ENCODE measurements at regions not wholly inside any gene's neighbourhood (a gene's known extent, or its start where the extent isn't known, plus 50 kb on each side); places are given as distances from the start of the nearest gene placed in this dataset.
"Not testable (repeated sequence)": the region's sequence is repeated elsewhere in the genome, so short reads cannot be mapped to it uniquely, and the experiment has no call there.

DNA sequence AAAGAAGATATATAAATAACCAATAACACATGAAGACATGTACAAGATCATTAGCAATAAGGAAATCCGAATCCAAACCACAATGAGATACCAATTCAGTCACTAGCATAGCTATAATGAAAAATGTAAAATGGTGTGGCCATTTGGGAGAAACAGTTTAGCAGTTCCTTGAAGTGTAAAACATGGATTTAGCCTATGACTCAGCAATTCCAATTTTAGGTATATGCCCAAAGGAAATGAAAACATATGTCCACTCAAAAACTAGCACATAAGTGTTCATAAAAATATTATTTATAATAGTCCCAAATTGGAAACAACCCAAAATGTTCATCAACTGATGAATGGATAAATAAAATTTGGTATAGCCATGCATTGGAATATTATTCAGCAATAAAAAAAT, 165.5 kb upstream of the CRIM1 start:
- Mint-ChIP-seq H3K27me3 (ENCODE audit: unreplicated experiment) (peaks cover 2% of the 10 kb centered on the region), H3K4me3 (ENCODE audit: unreplicated experiment) (no peak overlapping the region)
- no peak for TF ChIP-seq CTCF (IDR thresholded peaks at IDR 0.05; ENCODE audit: unreplicated experiment)

GRCh38 chr2:36185624-36186023, 170.0 kb upstream of the CRIM1 start:
- no peaks in the 10 kb centered on the region for H3K4me1 Mint-ChIP-seq (ENCODE audit: unreplicated experiment)
- no peak overlapping the region for H3K27ac Mint-ChIP-seq (ENCODE audit: unreplicated experiment)
- no peak overlapping the region for H3K4me3 Mint-ChIP-seq (ENCODE audit: unreplicated experiment)
- no peak for DNase-seq (ENCODE audit: low spot score)
- H3K9me3 Mint-ChIP-seq (ENCODE audit: unreplicated experiment): no peaks in the 10 kb centered on the region
- no peaks in the 10 kb centered on the region for H3K36me3 Mint-ChIP-seq (ENCODE audit: low read depth, unreplicated experiment)
- no peaks in the 10 kb centered on the region for H3K27me3 Mint-ChIP-seq (ENCODE audit: unreplicated experiment)
- TF ChIP-seq CTCF (IDR thresholded peaks at IDR 0.05; ENCODE audit: unreplicated experiment): no peak

More for the DNA sequence above, 165.5 kb upstream of the CRIM1 start:
- no peak for DNase-seq (ENCODE audit: low spot score)
- Mint-ChIP-seq H3K9me3 (ENCODE audit: unreplicated experiment) (no peaks in the 10 kb centered on the region), H3K4me1 (ENCODE audit: unreplicated experiment) (no peaks in the 10 kb centered on the region), H3K27ac (ENCODE audit: unreplicated experiment) (no peak overlapping the region), H3K36me3 (ENCODE audit: low read depth, unreplicated experiment) (no peaks in the 10 kb centered on the region)

- no peak for DNase-seq (ENCODE audit: low spot score)
- no peaks in the 10 kb centered on the region for H3K36me3 Mint-ChIP-seq (ENCODE audit: low read depth, unreplicated experiment)
- TF ChIP-seq CTCF (IDR thresholded peaks at IDR 0.05; ENCODE audit: unreplicated experiment): no peak
- H3K27me3 Mint-ChIP-seq (ENCODE audit: unreplicated experiment): no peaks in the 10 kb centered on the region
- no peak overlapping the region for H3K27ac Mint-ChIP-seq (ENCODE audit: unreplicated experiment)
- H3K9me3 Mint-ChIP-seq (ENCODE audit: unreplicated experiment): no peaks in the 10 kb centered on the region
- no peaks in the 10 kb centered on the region for H3K4me1 Mint-ChIP-seq (ENCODE audit: unreplicated experiment)
- H3K4me3 Mint-ChIP-seq (ENCODE audit: unreplicated experiment): no peak overlapping the region
These were observed 170.7 kb upstream of the CRIM1 start for GRCh38 chr2:36184848-36185247.

- H3K27ac Mint-ChIP-seq (ENCODE audit: unreplicated experiment); H3K36me3 Mint-ChIP-seq (ENCODE audit: low read depth, unreplicated experiment); H3K4me3 Mint-ChIP-seq (ENCODE audit: unreplicated experiment); H3K4me1 Mint-ChIP-seq (ENCODE audit: unreplicated experiment); H3K9me3 Mint-ChIP-seq (ENCODE audit: unreplicated experiment); H3K27me3 Mint-ChIP-seq (ENCODE audit: unreplicated experiment); DNase-seq (ENCODE audit: low spot score): not testable (repeated sequence)
These were observed 174.6 kb upstream of the CRIM1 start for GRCh38 chr2:36180789-36181482.

DNA sequence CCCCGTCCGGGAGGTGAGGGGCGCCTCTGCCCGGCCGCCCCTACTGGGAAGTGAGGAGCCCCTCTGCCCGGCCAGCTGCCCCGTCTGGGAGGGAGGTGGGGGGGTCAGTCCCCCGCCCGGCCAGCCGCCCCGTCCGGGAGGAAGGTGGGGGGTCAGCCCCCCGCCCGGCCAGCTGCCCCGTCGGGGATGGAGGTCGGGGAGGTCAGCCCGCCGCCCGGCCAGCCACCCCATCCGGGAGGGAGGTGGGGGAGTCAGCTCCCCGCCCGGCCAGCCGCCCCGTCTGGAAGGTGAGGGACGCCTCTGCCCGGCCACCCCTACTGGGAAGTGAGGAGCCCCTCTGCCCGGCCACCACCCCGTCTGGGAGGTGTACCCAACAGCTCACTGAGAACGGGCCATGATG, 175.3 kb upstream of the CRIM1 start:
- H3K27ac Mint-ChIP-seq (ENCODE audit: unreplicated experiment); H3K4me3 Mint-ChIP-seq (ENCODE audit: unreplicated experiment); H3K36me3 Mint-ChIP-seq (ENCODE audit: low read depth, unreplicated experiment); H3K4me1 Mint-ChIP-seq (ENCODE audit: unreplicated experiment); H3K9me3 Mint-ChIP-seq (ENCODE audit: unreplicated experiment); H3K27me3 Mint-ChIP-seq (ENCODE audit: unreplicated experiment); DNase-seq (ENCODE audit: low spot score): not testable (repeated sequence)

DNA sequence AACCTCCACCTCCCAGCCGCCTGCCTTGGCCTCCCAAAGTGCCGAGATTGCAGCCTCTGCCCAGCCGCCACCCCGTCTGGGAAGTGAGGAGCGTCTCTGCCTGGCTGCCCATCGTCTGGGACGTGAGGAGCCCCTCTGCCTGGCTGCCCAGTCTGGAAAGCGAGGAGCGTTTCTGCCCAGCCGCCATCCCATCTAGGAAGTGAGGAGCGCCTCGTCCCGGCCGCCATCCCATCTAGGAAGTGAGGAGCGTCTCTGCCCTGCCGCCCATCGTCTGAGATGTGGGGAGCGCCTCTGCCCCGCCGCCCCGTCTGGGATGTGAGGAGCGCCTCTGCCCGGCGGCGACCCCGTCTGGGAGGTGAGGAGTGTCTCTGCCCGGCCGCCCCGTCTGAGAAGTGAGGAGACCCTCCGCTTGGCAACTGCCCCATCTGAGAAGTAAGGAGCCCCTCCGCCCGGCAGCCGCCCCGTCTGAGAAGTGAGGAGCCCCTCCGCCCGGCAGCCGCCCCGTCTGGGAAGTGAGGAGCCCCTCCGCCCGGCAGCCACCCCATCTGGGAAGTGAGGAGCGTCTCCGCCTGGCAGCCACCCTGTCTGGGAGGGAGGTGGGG, 175.8 kb upstream of the CRIM1 start:
- H3K36me3 Mint-ChIP-seq (ENCODE audit: low read depth, unreplicated experiment); H3K4me3 Mint-ChIP-seq (ENCODE audit: unreplicated experiment); H3K9me3 Mint-ChIP-seq (ENCODE audit: unreplicated experiment); H3K4me1 Mint-ChIP-seq (ENCODE audit: unreplicated experiment); H3K27me3 Mint-ChIP-seq (ENCODE audit: unreplicated experiment); DNase-seq (ENCODE audit: low spot score); H3K27ac Mint-ChIP-seq (ENCODE audit: unreplicated experiment): not testable (repeated sequence)
